HFFc6 (cell line): ENCODE measurements at regions not wholly inside any gene's neighbourhood (a gene's known extent, or its start where the extent isn't known, plus 50 kb on each side); places are given as distances from the start of the nearest gene placed in this dataset.
"Not testable (repeated sequence)": the region's sequence is repeated elsewhere in the genome, so short reads cannot be mapped to it uniquely, and the experiment has no call there.

Experiments used
- DNase-seq: peaks from one replicate; pipeline ENCODE4 v3.0.0-alpha.2; 2018
- H3K27ac Mint-ChIP-seq: 2 replicates; pipeline ENCODE4 v1.8.0; 2020; ENCODE audit warnings: mild to moderate bottlenecking, mixed read lengths
- H3K27me3 Mint-ChIP-seq: 2 replicates; pipeline ENCODE4 v1.8.0; 2021; ENCODE audit warnings: mild to moderate bottlenecking, moderate library complexity, mixed read lengths; ENCODE audit not compliant: insufficient read depth
- H3K36me3 Mint-ChIP-seq: 2 replicates; pipeline ENCODE4 v1.8.0; 2021; ENCODE audit warnings: low read depth, mixed read lengths
- H3K4me1 Mint-ChIP-seq: 2 replicates; pipeline ENCODE4 v1.8.0; 2020; ENCODE audit warnings: low read depth, mixed read lengths
- H3K4me3 Mint-ChIP-seq: 2 replicates; pipeline ENCODE4 v1.8.0; 2020; ENCODE audit warnings: mild to moderate bottlenecking, moderate library complexity, mixed read lengths
- H3K9me3 Mint-ChIP-seq: 2 replicates; pipeline ENCODE4 v1.8.0; 2020; ENCODE audit warnings: mild to moderate bottlenecking, mixed read lengths
- CTCF ChIP-seq: fragments of 200-600 bp; sonication (generic); IDR thresholded peaks from 2 replicates; pipeline ENCODE4 v1.5.0; 2021; ENCODE audit warnings: antibody characterized with exemption, mild to moderate bottlenecking

GRCh38 chr15:20657084-20657483, 115.5 kb upstream of the GOLGA6L6 start:
- Mint-ChIP-seq H3K27me3 (no peaks in the 10 kb centered on the region), H3K36me3 (no peaks in the 10 kb centered on the region), H3K4me1 (no peaks in the 10 kb centered on the region), H3K4me3 (no peak overlapping the region), H3K27ac (no peak overlapping the region), H3K9me3 (no peaks in the 10 kb centered on the region)
- TF ChIP-seq CTCF: no peak
- no peak for DNase-seq

- TF ChIP-seq CTCF: no peak
Observed at GRCh38 chr15:20652914-20653313, 111.3 kb upstream of the GOLGA6L6 start.

GRCh38 chr15:20648402-20648975, 106.9 kb upstream of the GOLGA6L6 start:
- H3K4me1 Mint-ChIP-seq, H3K36me3 Mint-ChIP-seq, DNase-seq, H3K9me3 Mint-ChIP-seq, H3K27ac Mint-ChIP-seq, H3K4me3 Mint-ChIP-seq, H3K27me3 Mint-ChIP-seq: not testable (repeated sequence)

More at GRCh38 chr15:20652914-20653313, 111.3 kb upstream of the GOLGA6L6 start:
- H3K36me3 Mint-ChIP-seq: no peaks in the 10 kb centered on the region
- no peaks in the 10 kb centered on the region for H3K9me3 Mint-ChIP-seq
- DNase-seq: no peak
- no peak overlapping the region for H3K27ac Mint-ChIP-seq
- no peaks in the 10 kb centered on the region for H3K27me3 Mint-ChIP-seq
- H3K4me3 Mint-ChIP-seq: no peak overlapping the region
- H3K4me1 Mint-ChIP-seq: no peaks in the 10 kb centered on the region

GRCh38 chr15:20646529-20647142, 105.0 kb upstream of the GOLGA6L6 start:
- no peak for DNase-seq
- no peaks in the 10 kb centered on the region for H3K4me1 Mint-ChIP-seq

GRCh38 chr15:20645956-20646355, 104.4 kb upstream of the GOLGA6L6 start:
- Mint-ChIP-seq H3K27me3 (peaks cover 2% of the 10 kb centered on the region; the same call in 1 of the 2 replicates), H3K4me1 (no peaks in the 10 kb centered on the region), H3K36me3 (no peaks in the 10 kb centered on the region), H3K9me3 (no peaks in the 10 kb centered on the region; the same call in 1 of the 2 replicates), H3K27ac (no peak overlapping the region), H3K4me3 (no peak overlapping the region)
- DNase-seq: no peak
- TF ChIP-seq CTCF: no peak

More at GRCh38 chr15:20646529-20647142, 105.0 kb upstream of the GOLGA6L6 start:
- H3K36me3 Mint-ChIP-seq: no peaks in the 10 kb centered on the region
- H3K9me3 Mint-ChIP-seq: no peaks in the 10 kb centered on the region; the same call in 1 of the 2 replicates
- no peak overlapping the region for H3K27ac Mint-ChIP-seq
- no peak overlapping the region for H3K4me3 Mint-ChIP-seq
- TF ChIP-seq CTCF: no peak
- H3K27me3 Mint-ChIP-seq: peaks cover 2% of the 10 kb centered on the region; the same call in 1 of the 2 replicates

- no peak for TF ChIP-seq CTCF
- no peak for DNase-seq
- Mint-ChIP-seq H3K36me3 (no peaks in the 10 kb centered on the region), H3K4me3 (no peak overlapping the region), H3K27ac (no peak overlapping the region), H3K4me1 (no peaks in the 10 kb centered on the region), H3K27me3 (peaks cover 2% of the 10 kb centered on the region; the same call in 1 of the 2 replicates), H3K9me3 (no peaks in the 10 kb centered on the region; the same call in 1 of the 2 replicates)
Observed at GRCh38 chr15:20644896-20645295, 103.3 kb upstream of the GOLGA6L6 start.
